Medulla oblongata (tissue), 1 donor: ENCODE measurements at regions not wholly inside any gene's neighbourhood (a gene's known extent, or its start where the extent isn't known, plus 50 kb on each side); places are given as distances from the start of the nearest gene placed in this dataset.
"Not testable (repeated sequence)": the region's sequence is repeated elsewhere in the genome, so short reads cannot be mapped to it uniquely, and the experiment has no call there.

Experiments
- DNase-seq: peaks from one replicate; pipeline ENCODE4 v3.0.0-alpha.2; 2015; ENCODE audit errors: extremely low spot score

- DNase-seq: no peak
Measured at GRCh38 chr11:19433791-19434190, 193.0 kb upstream of the E2F8 start.

GRCh38 chr11:19433367-19433766 lies 192.6 kb upstream of the E2F8 start:
- peak; percentile 74 for DNase-seq

- DNase-seq: no peak
Measured at GRCh38 chr11:19432370-19433061, 191.8 kb upstream of the E2F8 start.

GRCh38 chr11:19430754-19431398 lies 190.1 kb upstream of the E2F8 start:
- no peak for DNase-seq

- no peak for DNase-seq
Measured at GRCh38 chr11:19430346-19430745, 189.6 kb upstream of the E2F8 start.

GRCh38 chr11:19429108-19429760 lies 188.5 kb upstream of the E2F8 start:
- no peak for DNase-seq

- no peak for DNase-seq
Measured at GRCh38 chr11:19428206-19429002, 187.7 kb upstream of the E2F8 start.

GRCh38 chr11:19426756-19427403 lies 186.1 kb upstream of the E2F8 start:
- no peak for DNase-seq

- peak; percentile 54 for DNase-seq
Measured at GRCh38 chr11:19426011-19426755, 185.4 kb upstream of the E2F8 start.

- no peak for DNase-seq
Measured at GRCh38 chr11:19422276-19422675, 181.5 kb upstream of the E2F8 start.

- no peak for DNase-seq
Measured at GRCh38 chr11:19420868-19421533, 180.3 kb upstream of the E2F8 start.

- no peak for DNase-seq
Measured at GRCh38 chr11:19419808-19420207, 179.1 kb upstream of the E2F8 start.

GRCh38 chr11:19419021-19419750 lies 178.4 kb upstream of the E2F8 start:
- no peak for DNase-seq

GRCh38 chr11:19418221-19418620 lies 177.5 kb upstream of the E2F8 start:
- no peak for DNase-seq

- not testable (repeated sequence) for DNase-seq
Measured at GRCh38 chr11:19412070-19412469, 171.3 kb upstream of the E2F8 start.

GRCh38 chr11:19410032-19410431 lies 169.3 kb upstream of the E2F8 start:
- no peak for DNase-seq

- no peak for DNase-seq
Measured at GRCh38 chr11:19409307-19409706, 168.6 kb upstream of the E2F8 start.

- no peak for DNase-seq
Measured at GRCh38 chr11:19407677-19408270, 167.0 kb upstream of the E2F8 start.

GRCh38 chr11:19405966-19406365 lies 165.2 kb upstream of the E2F8 start:
- DNase-seq: no peak
